HCEC 1CT (cell line): ENCODE measurements at regions not wholly inside any gene's neighbourhood (a gene's known extent, or its start where the extent isn't known, plus 50 kb on each side); places are given as distances from the start of the nearest gene placed in this dataset.

ENCODE experiments used
- DNase-seq: peaks from one replicate; pipeline ENCODE4 v3.0.0-alpha.2; 2017

GRCh38 chr19:31562966-31563612, 213.9 kb upstream of the TSHZ3 start:
- DNase-seq, result no peak

- no peak for DNase-seq
Measured at GRCh38 chr19:31567776-31568175, 218.5 kb upstream of the TSHZ3 start.

GRCh38 chr19:31568724-31569123, 219.5 kb upstream of the TSHZ3 start:
- DNase-seq, result no peak

GRCh38 chr19:31570718-31571117, 221.5 kb upstream of the TSHZ3 start:
- DNase-seq, result no peak

- no peak for DNase-seq
Measured at GRCh38 chr19:31572102-31572975, 223.1 kb upstream of the TSHZ3 start.

- DNase-seq, result no peak
Measured at GRCh38 chr19:31572976-31573298, 223.7 kb upstream of the TSHZ3 start.

GRCh38 chr19:31574251-31574973, 225.2 kb upstream of the TSHZ3 start:
- DNase-seq, result no peak

DNA sequence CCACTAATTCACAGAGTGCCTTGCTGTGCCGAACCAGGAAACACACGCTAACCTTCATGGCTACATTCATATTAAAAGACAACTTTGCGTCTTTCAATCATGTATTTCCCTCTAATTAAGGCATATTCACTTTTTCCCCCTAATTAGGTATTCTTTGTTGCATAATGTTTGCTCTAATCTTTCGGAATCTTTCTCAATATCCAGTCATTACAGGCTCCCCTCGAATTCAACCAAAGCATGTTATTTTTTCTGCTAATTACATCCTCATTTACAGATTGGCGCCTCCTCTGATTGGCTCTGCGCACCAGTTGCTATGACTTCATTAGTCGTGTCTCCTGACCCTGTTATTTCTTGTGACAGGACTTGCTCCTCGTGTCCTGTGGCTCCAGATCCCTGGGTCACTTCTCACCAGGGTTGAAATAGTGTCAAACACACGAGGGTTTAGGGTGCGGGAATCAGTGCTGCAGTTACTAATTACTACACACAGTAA, 226.7 kb upstream of the TSHZ3 start:
- DNase-seq, result no peak

GRCh38 chr19:31578326-31578725, 229.1 kb upstream of the TSHZ3 start:
- no peak for DNase-seq

GRCh38 chr19:31583148-31583547, 233.9 kb upstream of the TSHZ3 start:
- no peak for DNase-seq

DNA sequence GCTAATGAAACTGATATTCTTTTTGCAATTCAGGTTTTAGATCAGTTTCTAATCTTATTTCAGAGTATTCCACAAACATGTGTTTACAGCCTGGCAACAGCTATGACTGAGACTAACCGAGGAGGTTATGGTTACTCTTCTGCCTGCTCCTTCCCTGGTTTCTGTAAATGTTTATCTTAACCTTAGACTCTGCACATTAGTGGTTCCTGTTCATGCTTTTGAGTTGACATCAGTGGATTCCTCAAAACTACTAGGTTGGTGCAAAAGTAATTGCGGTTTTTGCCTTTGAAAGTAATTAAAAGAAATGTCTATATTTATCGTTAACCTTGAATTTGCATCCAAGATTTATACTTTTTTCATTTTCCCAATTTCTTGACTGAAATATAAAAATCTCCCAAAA, 237.0 kb upstream of the TSHZ3 start:
- DNase-seq, result no peak

- DNase-seq, result no peak
Measured at GRCh38 chr19:31589109-31589508, 239.9 kb upstream of the TSHZ3 start.

- DNase-seq, result no peak
Measured at GRCh38 chr19:31591258-31591657, 242.0 kb upstream of the TSHZ3 start.

- no peak for DNase-seq
Measured at GRCh38 chr19:31592456-31592855, 243.2 kb upstream of the TSHZ3 start.

DNA sequence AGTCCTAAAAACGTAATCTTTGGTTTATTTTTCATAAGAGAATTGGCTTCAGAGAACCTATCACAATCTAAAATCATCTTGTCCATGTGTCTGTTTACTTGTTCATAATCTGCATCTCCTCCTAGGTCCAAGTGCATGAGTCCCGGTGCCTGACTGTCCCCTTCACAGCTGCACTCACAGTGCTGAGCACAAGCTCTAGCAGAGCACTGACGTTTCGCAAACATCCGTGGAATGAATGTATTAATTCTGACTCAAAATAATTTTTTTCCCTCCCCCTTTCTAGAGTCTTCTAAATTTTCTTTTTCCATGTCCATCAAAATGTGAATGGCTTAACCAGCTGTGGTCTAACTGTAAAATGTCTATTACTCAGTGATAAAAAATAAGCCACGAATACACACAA, 245.5 kb upstream of the TSHZ3 start:
- no peak for DNase-seq

DNA sequence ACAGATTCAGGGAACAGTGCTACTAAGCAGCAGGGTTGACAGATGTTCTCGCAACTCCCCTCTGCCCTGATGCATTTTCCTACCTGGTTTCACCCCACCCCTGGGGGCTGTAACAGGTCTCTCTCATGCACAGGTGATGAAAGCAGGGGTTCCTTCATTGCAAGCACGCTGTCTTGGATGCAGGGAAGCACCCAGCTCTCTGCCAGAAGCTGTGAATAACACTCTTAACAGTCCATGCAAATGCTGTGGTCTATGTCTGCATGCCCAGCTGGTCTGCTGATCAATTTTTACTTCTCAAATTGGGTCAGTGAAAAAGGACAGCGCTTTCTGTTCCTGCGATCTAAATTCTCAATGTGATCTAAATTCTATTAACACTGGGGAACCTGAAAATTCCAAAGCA, 246.3 kb upstream of the TSHZ3 start:
- DNase-seq, result no peak

- no peak for DNase-seq
Measured at GRCh38 chr19:31596751-31597150, 247.5 kb upstream of the TSHZ3 start.

DNA sequence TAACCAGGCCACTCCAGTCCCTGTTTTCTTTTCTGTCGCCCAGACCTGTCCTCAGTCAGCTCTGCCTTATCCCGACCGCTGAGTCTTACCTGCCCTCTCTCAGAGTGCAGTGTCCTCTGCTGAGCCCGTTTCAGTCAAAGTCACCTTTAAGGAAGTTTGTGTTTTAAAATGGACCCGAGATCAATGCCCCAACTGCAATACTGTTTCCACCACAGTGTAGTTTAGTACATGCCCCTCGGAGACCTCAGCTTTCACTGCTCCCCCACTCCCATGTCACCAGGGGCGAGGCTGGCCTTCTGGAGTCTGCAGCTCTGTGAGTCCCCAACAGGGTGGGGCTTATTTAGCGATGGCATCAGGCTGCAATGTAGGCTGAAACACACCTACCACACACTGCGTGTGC, 248.4 kb upstream of the TSHZ3 start:
- DNase-seq, result no peak

GRCh38 chr19:31598730-31599238, 249.5 kb upstream of the TSHZ3 start:
- DNase-seq, result no peak

- DNase-seq, result no peak
Measured at GRCh38 chr19:31600731-31601295, 251.6 kb upstream of the TSHZ3 start.

DNA sequence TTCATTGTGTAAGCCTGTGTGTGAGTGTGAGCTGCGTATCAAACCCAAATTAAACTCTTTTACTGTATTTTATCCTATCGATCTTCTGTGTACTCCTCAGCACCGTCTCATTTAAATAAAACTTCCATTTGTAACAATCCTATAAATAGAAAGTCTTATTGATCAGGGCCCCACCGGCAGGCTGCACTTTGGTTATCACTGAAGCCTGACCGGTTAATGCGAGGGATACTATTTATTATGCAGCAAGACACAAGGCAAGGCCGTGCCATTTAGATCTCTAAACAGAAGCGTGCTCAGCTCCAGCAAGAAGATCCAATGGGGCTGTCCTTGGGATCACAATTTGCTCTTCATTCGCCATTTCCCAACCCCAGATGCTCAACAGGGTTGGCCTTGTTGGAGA, 252.6 kb upstream of the TSHZ3 start:
- no peak for DNase-seq

DNA sequence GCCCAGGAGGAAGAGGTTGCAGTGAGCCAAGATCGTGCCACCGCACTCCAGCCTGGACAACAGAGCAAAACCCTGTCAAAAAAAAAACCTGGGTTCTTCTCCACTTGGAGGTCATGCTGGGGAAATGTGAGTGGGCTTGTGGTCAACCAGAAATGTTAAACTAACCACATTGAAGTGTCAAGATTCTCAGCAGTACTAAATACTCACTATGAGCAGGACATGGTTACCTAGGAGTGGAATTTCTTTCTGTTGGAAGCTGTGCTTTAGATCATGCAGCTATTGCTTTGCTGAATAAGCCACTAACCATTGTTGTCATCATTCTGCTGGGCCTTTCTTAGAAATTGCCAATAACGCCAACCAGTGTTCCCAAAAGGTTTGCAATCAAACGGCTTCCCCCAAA, 253.3 kb upstream of the TSHZ3 start:
- no peak for DNase-seq

- DNase-seq, result no peak
Measured at GRCh38 chr19:31604493-31605040, 255.3 kb upstream of the TSHZ3 start.
